Activated CD8-positive, alpha-beta T cell treated with anti-CD3 and anti-CD28 coated beads for 36 hours (primary cell): ENCODE measurements at regions not wholly inside any gene's neighbourhood (a gene's known extent, or its start where the extent isn't known, plus 50 kb on each side); places are given as distances from the start of the nearest gene placed in this dataset.
A peak's percentile ranks its signal among the peaks of the same experiment; 100 is the strongest.

Source experiments
- ATAC-seq: fragments of 200-7000 bp; cut with Tn5 transposase; one replicate; pipeline ENCODE4 v1.10.0; 2021; ENCODE audit warnings: mild to moderate bottlenecking, moderate library complexity
- CTCF ChIA-PET: fragments of 350-600 bp; sonication (Branson Sonifier 250); formaldehyde crosslinking; loops from one replicate; lab custom pipeline; 2021; ENCODE audit warnings: antibody characterized with exemption; lab: Charles Lee
- POLR2A ChIA-PET: fragments of 350-600 bp; sonication (Branson Sonifier 250); formaldehyde crosslinking; loops from one replicate; lab custom pipeline; 2021; ENCODE audit warnings: antibody characterized with exemption; lab: Charles Lee
- DNase-seq: peaks from one replicate; pipeline ENCODE4 v3.0.0-alpha.2; 2020
- H3K27ac Mint-ChIP-seq: one replicate; pipeline ENCODE4 v1.8.0; 2021; ENCODE audit warnings: mild to moderate bottlenecking, mixed read lengths
- H3K27me3 Mint-ChIP-seq: one replicate; pipeline ENCODE4 v1.8.0; 2021; ENCODE audit warnings: mixed read lengths
- H3K36me3 Mint-ChIP-seq: one replicate; pipeline ENCODE4 v1.8.0; 2021; ENCODE audit warnings: low read depth, mixed read lengths
- H3K4me1 Mint-ChIP-seq: one replicate; pipeline ENCODE4 v1.8.0; 2021; ENCODE audit warnings: low read depth, mixed read lengths
- H3K4me3 Mint-ChIP-seq: one replicate; pipeline ENCODE4 v1.8.0; 2021; ENCODE audit warnings: mild to moderate bottlenecking, moderate library complexity, mixed read lengths
- H3K9me3 Mint-ChIP-seq: one replicate; pipeline ENCODE4 v1.8.0; 2021; ENCODE audit warnings: mixed read lengths
- CTCF ChIP-seq: fragments of 200-600 bp; IDR thresholded peaks from one replicate; pipeline ENCODE4 v1.8.0; 2022; ENCODE audit warnings: antibody characterized with exemption, mild to moderate bottlenecking
- intact Hi-C: fragments of 100-400 bp; cut with micrococcal nuclease; formaldehyde crosslinking; loops from one replicate; pipeline ENCODE4 v1.10.0; 2022

- no peaks in the 10 kb centered on the region for H3K9me3 Mint-ChIP-seq
- CTCF ChIA-PET, result no interaction called here
Measured at GRCh38 chr9:7578951-7579350, 220.6 kb downstream of the DMAC1 start.

GRCh38 chr9:7570107-7570720, 229.4 kb downstream of the DMAC1 start:
- POLR2A ChIA-PET, result no interaction called here
- intact Hi-C loops, result no loop called here
- H3K4me3 Mint-ChIP-seq, result no peak overlapping the region

More at GRCh38 chr9:7578951-7579350, 220.6 kb downstream of the DMAC1 start:
- POLR2A ChIA-PET, result no interaction called here
- H3K4me3 Mint-ChIP-seq, result no peak overlapping the region
- no peak for TF ChIP-seq CTCF
- ATAC-seq (no peak), DNase-seq (no peak)
- intact Hi-C loops, result no loop called here
- H3K4me1 Mint-ChIP-seq, result no peaks in the 10 kb centered on the region
- H3K36me3 Mint-ChIP-seq, result no peaks in the 10 kb centered on the region
- H3K27ac Mint-ChIP-seq, result no peak overlapping the region
- no peaks in the 10 kb centered on the region for H3K27me3 Mint-ChIP-seq

DNA sequence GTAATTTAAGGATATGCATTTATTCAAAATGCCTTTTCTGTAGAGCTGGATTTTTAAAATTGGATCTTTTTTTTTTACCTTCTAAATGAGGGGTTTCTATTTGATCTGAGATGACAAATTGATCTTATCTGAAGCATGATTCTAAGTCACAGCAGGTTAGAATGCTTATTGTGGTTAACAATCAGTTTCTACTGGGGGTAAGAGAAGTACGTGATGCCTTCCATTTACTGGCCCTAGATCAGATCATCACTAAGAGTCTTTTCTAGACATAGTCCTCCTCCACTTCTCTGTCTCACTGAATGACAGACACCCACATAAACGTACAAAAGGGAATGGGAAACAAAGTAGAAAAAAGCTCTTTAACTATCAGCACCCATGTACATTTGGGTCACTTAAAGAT, 231.9 kb downstream of the DMAC1 start:
- CTCF ChIA-PET, result no interaction called here
- intact Hi-C loops, result no loop called here
- POLR2A ChIA-PET, result no interaction called here
- H3K27me3 Mint-ChIP-seq, result no peaks in the 10 kb centered on the region
- H3K27ac Mint-ChIP-seq, result no peak overlapping the region
- no peak overlapping the region for H3K4me3 Mint-ChIP-seq
- no peaks in the 10 kb centered on the region for H3K9me3 Mint-ChIP-seq
- TF ChIP-seq CTCF, result no peak
- DNase-seq (no peak), ATAC-seq (no peak)
- H3K4me1 Mint-ChIP-seq, result no peaks in the 10 kb centered on the region
- H3K36me3 Mint-ChIP-seq, result no peaks in the 10 kb centered on the region

More at GRCh38 chr9:7570107-7570720, 229.4 kb downstream of the DMAC1 start:
- DNase-seq (peak; percentile 82), ATAC-seq (peak; percentile 74)
- CTCF ChIA-PET, result interaction anchor here (0.8 to 2.5 kb wide), 10 partner anchors 11 to 527 kb away, joined by 3 to 10 read pairs (median 4); no protein-coding TSS in a partner anchor
- Mint-ChIP-seq H3K4me1 (no peaks in the 10 kb centered on the region), H3K9me3 (no peaks in the 10 kb centered on the region), H3K27me3 (no peaks in the 10 kb centered on the region), H3K36me3 (no peaks in the 10 kb centered on the region), H3K27ac (no peak overlapping the region)
- TF ChIP-seq CTCF, result peak; percentile 81

GRCh38 chr9:7561527-7562080, 238.0 kb downstream of the DMAC1 start:
- Mint-ChIP-seq H3K4me1 (no peaks in the 10 kb centered on the region), H3K36me3 (no peaks in the 10 kb centered on the region), H3K4me3 (no peak overlapping the region), H3K9me3 (no peaks in the 10 kb centered on the region), H3K27me3 (no peaks in the 10 kb centered on the region), H3K27ac (no peak overlapping the region)
- POLR2A ChIA-PET, result no interaction called here
- CTCF ChIA-PET, result no interaction called here
- intact Hi-C loops, result no loop called here
- no peak for ATAC-seq
- no peak for TF ChIP-seq CTCF
- no peak for DNase-seq

DNA sequence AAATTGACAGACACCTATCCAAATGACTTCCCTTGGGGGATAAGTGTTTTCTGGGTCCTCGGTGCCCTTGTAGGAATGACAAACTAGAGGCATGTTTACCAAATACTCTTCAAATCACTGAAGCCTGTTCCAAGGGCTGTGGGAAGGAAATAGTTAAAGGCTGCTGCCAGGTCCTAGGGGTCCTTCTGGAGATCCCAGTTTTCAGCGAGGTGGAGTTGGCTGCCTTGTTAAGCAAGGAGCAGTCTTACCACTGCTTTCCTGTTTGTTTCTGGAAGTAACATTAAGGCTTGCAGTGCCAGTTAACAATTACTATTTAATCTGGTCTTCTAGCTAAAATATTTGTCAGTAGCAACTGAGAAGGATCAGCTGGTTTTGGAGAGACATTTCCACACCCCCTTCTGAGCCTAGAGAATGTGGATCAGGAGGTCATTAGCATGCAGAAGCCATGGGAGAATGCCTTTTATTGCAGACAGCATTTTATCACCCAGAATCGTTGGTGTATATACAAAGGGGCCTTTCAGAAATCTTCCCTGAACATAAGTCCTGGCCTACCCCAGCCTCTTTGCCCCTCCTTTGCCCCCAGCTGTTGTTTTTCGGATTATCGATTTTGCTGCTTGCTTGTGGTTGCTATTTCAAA, 238.8 kb downstream of the DMAC1 start:
- CTCF ChIA-PET, result no interaction called here
- Mint-ChIP-seq H3K36me3 (no peaks in the 10 kb centered on the region), H3K27me3 (no peaks in the 10 kb centered on the region), H3K27ac (no peak overlapping the region), H3K4me1 (no peaks in the 10 kb centered on the region), H3K4me3 (no peak overlapping the region), H3K9me3 (no peaks in the 10 kb centered on the region)
- ATAC-seq (no peak), DNase-seq (no peak)
- intact Hi-C loops, result no loop called here
- TF ChIP-seq CTCF, result no peak
- POLR2A ChIA-PET, result no interaction called here
